ENCODE measurements at regions not wholly inside any gene's neighbourhood (a gene's known extent, or its start where the extent isn't known, plus 50 kb on each side); places are given as distances from the start of the nearest gene placed in this dataset.

DNA sequence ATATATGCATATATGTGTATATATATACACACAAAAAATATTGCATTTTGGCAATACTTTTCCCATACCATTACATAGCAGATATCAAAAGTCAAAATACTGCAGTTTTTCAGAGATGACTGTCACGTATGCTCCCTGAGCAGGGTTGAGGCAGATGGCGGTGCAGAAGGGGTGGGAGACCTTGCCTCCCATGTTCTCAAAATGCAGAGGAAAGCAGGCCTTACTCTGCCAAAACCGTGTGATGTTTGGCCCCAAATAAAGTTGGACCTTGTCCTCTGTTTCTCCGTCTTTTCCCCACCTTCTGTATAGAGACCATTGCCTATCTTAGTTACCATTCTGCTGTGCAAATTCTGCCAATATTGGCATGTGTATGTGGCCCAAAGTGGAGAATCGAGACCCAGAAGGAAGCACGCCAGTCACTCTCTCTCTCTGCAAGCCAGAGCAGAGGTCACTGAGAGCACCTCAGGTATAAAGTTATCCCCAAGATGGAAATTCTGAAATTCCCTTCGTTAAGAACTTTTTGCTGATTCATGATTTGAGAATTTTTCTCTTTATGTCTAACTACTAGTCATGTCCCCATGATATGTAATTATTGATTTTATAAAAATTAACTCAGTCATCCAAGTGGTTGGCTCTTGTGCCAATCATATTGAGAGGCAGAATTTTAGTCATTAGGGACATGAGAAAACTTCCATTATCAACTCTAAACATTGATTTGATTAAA, 898.8 kb downstream of the EPHA4 start:
- no peak for DNase-seq

DNA sequence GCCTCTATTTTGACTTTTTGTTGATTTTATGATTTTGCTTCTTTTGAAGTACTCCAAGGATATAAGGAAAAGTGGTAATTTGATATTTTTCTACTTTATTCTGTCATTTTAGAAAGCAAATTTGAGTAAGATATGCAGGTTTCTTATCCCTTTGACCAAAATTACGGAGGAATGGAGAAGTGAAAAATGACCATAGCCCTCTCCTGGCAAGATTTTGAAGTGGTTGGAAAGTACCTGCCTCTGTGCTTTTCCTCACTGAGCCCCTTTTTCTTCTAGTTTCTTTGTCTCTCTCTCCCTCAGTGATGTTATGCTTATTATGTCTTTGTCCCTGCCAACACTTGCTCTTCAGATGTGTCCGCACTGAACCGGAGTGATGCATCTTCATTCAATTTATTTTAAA, 898.1 kb downstream of the EPHA4 start:
- no peak for DNase-seq

DNA sequence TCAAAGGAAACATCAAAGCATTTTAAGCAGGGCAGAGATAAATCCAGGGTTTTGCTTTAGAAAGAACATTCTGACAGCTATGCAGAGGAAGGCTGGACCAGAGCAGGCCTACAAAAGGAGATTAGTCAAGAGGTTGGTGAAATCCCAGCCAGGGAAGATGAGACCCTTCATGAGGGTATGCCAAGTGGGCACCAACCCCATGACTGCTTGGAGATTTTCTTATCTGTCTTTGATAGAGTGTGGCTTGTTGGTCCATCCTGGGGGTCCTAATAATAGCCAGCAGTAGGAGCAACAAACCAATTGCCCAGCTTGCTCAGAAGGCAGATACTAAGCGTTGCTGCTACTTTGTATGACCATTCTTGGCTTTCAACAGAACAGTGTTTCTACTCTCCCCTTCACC, 895.4 kb downstream of the EPHA4 start:
- no peak for DNase-seq

DNA sequence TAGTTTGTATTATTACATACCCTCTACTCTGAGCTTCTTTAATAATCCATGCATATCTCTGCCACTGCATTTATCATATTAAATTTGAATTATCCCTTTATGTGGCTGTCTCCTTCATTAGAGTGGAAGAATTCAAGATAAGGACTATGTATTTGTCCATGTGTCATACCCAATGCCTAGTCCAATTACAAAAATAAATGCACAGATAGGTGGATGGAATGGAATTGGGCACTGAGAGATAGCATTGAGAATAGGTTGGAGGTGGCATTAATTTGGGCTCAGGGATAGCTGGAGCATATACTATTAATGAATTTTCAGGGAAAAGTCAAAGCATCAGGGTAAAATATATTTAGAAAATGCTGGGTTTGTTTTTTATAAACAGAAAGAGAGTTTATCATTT, 893.2 kb downstream of the EPHA4 start:
- DNase-seq: no peak

DNA sequence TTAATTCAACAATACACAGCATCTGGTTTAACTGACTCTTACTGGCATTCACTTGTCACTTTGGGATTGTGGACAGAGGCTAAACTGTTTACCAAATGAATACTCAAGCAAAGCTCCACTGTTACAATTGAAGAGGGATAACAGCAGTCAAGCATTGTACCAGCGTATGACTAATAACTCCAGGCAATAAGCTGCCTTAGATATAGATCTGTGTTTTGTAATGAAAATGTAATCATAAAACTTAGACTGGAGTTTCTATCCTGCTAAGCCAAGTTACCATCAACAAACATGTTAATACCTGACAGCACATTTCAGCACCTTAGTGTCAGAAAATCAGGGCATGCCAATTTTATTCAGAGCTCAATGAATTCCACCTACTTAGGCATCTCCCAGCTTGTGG, 889.5 kb downstream of the EPHA4 start:
- DNase-seq: no peak

DNA sequence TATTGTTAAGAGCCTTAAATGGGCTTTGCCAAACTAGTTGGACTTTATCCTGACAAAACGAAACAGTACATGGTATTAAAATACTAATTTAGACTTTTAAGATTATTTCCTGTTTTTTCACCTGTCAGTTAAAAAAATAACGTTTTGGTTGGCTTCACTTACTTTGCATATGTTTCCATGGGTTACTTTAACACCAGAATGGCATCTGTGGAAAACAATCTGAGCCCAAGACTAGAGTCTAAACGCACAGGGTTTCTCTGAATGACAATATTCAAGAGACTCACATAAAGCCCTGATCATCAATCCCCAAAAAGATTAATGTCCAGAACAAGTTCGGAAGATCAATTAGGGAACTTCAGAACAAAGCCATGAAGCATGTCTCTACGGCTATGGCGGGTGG, 888.0 kb downstream of the EPHA4 start:
- DNase-seq: no peak

DNA sequence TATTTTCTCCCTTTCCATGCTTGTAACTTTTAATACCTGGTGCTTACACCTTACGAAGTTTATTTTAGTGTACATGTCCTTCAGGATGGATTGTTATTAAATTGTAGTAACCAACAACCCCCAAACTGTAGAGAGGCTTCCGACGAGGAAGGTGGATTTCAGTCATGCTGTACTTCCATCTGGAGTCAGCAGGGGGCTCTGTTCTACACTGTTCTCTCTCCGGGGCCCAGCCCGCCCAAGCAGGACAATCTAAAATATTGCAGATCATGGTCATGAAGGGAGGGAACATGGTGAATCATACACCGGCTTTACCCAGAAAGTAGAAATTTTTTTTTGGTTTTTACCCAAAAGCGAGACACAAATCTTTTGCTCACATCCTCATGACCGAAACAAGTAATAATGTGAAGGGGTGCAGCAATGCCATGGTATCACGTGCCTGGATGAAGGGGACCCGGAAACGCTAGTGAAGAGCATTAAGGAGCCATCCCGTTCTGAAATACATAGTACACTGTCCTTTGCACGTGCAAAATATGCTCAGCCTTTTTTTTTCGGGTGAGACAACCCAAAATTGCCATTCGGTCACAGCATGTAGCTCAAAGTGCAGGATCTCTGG, 884.8 kb downstream of the EPHA4 start:
- DNase-seq: peak; percentile 69

DNA sequence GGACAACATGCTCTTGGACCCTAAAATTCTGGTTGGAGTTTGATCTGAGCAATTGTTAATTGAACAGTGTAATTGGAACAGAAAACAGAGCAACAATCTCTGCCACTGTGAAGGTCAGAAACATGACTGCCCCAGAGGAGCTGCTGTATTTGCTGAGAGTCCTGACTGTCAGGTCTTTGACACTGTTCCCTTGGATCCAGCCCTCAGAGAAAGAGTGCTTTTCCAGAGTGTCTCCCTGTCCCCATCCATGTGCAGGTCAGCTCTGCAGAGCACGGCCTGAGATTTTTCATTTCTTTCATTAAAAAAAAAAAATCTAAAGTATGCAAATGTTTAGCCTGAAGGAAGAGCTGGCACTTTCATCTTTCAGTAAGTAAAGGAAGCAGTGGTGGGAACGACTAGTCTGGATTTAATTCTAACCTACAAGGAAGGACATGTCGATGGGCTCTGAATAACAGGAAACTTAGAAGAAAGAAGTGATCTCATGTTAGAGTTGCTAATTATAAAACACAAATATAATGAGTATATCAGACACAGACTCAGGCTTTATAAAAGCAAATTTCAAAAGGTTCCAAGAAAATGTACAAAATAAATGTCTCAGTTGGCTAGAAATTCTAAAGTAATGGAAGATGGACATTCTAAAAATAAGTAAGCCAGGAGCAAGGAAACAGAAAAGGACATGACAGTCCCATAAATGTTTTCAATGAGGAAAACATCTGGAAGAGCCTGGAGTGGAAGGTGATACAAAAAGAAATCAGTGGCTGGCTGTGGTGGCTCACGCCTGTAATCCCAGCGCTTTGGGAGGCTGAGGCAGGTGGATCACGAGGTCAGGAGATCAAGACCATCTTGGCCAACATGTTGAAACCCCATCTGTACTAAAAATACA, 876.5 kb downstream of the EPHA4 start:
- no peak for DNase-seq

DNA sequence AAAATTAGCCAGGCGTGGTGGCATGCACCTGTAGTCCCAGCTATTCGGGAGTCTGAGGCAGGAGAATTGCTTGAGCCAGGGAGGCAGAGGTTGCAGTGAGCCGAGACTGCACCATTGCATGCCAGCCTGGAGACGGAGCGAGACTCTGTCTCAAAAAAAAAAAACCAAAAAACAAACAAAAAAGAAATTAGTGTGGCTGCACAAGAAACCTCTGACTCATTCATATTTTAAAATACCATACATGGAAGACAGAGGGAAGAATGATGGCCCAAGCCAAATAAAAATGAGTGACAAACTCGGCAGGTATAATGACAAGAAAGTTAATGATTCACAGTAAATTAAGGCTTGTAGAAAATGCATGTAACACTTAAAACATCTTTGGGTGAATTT, 875.8 kb downstream of the EPHA4 start:
- no peak for DNase-seq

DNA sequence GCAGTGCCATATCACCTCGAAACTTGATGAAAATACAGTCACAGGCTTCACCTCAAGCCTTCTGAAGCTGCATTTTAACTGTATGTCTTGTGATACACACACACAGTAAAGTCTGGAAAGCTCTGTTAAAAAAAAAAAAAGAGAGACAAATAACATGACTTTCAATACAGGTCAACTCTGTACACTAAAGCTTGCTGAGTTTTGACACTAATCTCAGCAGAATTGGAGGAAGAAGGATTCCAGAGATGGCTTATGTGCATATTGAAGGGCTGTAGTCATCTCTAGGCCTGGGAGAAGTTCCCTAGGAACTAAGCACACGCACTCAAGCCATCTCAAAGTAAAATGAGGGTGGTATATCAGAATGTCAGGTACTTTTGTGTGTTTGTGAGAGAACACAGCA, 875.1 kb downstream of the EPHA4 start:
- DNase-seq: no peak

DNA sequence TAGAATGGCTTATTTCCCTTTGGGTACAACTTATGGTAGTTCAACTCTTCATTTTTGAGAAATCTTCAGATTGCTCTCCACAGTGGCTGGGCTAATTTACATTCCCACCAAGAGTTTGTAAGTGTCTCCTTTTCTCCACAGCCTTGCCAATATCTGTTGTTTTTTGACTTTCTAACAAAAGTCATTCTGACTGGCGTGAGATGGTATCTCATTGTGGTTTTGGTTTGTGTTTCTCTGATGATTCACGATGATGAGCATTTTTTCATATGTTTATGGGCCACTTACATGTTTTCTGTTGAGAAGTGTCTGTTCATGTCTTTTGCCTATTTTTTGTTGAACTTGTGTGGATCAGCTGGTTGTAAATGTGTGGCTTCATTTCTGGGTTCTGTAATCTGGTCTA, 871.0 kb downstream of the EPHA4 start:
- DNase-seq: no peak

DNA sequence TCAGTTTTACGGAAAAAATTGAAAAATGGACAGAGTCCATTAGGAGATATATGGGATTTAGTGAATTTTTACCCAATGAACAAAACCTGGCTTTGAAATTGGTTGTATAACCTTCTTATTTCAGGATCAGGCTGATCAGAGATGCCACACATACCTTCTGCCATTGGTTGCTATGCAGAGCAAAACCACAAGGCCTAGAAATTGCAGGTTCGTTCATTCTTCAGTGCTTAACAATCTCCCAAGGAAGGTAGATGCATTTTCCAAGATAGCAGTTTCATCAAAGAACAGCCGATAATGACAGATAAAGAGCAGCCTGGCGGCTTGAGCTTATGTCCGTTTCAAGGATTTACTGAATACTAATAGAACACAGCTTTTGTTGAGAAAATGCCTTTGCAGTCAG, 868.8 kb downstream of the EPHA4 start:
- DNase-seq: no peak

DNA sequence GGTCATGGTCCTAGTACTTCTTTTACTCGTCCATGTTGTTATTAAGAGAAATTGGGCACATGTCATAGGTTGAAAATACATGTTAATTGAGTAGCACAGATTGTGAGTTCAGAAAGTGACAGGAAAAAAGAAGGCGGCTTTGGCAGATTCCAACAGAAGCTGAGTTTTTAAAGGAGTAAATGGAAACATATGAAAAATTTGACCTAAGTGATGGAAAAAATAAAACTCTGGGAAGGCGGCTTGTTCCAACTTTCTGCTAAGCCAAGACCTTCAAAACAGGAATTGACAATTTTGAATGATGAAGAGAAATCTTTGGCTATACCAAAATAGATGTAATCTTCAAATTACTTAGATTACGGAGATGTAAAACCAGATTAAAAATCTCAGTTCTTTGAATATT, 868.0 kb downstream of the EPHA4 start:
- no peak for DNase-seq

DNA sequence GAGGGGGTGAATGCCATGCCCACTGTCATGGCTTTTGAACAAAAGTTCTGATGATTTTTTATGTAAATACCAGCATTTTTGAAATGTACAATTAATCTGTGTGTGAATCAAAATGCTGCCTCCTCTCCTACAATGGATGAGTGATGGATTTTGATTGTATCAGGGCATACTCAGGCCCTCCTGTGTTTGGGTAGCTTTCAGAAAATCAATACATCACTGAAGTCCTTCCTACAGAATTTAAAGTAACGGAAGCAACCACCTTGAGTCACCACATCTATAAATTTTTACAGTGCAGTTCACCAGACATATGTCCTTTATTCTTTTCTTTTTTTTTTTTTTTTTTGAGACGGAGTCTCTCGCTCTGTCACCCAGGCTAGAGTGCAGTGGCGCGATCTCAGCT, 867.3 kb downstream of the EPHA4 start:
- DNase-seq: no peak

DNA sequence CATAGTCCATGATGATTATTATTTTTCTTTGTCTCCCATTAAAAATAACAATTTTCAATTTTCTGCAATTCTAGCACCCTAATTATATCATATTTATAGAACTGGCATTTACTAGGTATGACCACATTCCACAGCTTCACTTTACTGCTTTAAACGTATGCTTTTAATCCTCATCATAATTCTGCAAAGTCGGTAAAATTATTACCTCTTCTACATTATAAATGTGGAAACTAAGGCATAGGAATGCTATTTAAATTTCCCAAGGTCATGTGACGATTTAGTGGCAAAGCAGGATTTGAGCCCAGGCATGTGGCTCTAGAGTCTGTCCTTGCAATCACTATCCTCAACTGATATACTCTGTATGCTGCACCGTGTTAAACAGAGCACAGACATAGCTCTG, 866.4 kb downstream of the EPHA4 start:
- no peak for DNase-seq

DNA sequence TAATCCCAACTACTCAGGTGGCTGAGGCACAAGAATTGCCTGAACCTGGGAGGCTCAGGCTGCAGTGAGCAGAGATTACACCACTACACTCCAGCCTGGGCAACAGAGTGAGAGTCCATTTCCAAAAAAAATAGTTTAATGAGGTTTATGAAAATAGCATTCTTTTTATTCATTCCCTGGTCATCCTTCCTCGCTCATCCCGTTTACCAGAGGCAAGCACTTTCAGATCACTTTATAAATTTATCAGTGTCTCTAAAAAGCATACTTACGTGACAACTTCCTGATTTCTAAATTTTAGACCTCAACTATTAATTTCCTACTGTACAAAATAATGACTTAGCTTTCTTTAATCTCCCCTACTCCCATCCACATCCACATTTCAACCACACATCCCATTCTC, 864.8 kb downstream of the EPHA4 start:
- DNase-seq: no peak

DNA sequence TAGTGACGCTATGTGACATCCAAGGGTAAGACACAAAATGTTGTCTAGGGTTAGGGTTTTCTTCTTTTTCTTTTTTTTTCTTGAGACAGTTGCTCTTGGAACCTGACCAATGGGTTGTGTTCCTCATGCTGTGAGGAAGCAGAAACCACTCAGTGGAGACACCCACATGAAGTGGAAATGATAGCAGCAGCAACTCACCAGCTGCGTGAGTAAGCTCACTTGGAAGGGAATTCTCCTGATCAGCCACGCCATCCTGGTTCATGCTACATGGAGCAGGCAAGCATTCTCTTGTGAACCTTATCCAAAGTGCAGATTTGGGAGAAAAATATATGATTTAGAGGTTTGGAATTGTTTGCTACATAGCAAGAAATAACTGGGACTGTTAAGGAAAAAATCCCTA, 863.7 kb downstream of the EPHA4 start:
- peak; percentile 19 for DNase-seq

DNA sequence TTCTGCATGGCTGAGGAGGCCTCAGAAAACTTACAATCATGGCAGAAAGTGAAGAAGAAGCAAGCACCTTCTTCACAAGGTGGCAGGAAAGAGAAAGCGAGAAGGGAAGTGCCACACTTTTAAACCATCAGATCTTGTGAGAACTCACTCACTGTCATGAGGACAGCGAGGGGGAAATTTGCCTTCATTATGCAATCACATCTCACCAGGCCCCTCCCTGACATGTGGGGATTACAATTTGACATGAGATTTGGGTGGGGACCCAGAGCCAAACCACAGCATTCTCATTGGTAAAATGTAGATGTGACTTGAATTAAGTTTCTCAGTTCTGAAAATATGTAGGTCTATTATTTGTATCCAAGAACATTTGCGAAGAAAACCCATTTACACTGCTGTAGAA, 854.8 kb downstream of the EPHA4 start:
- no peak for DNase-seq

DNA sequence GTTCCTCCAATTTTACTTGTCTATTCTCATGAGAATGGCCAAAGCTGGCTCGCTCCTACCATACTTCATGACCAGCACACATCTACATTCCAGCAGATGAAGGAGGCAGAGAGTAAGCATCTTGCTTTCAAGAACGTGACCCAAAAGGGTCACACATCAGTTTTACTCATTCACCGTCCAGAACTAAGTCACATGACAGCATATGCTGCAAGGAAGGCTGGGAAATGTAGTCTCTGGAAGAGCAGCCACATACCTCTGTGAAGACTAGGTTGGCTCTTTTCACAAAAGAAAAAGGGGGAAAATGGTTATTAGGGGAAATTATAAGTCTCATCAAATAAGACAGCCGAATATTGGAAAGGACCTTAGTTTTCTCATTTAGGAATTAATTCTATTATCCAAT, 835.3 kb downstream of the EPHA4 start:
- DNase-seq: no peak

DNA sequence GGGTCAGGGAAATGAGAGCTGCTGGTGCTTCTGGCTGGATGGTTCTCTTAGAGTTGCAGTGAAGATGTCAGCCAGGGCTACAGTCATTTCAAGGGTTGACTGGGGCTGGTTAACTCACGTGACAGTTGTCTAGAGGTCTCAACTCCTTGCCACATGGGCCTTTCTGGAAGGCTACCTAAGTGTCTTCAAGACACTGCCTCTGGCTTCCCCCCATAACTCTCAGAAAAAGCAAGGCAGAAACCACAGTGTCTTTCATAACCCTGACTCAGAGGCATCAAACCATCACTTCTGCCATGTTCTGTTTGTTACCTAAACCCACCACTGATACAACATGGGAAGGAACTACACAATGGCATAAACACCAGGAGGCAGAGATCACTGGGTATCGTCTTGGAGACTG, 828.9 kb downstream of the EPHA4 start:
- DNase-seq: no peak

DNA sequence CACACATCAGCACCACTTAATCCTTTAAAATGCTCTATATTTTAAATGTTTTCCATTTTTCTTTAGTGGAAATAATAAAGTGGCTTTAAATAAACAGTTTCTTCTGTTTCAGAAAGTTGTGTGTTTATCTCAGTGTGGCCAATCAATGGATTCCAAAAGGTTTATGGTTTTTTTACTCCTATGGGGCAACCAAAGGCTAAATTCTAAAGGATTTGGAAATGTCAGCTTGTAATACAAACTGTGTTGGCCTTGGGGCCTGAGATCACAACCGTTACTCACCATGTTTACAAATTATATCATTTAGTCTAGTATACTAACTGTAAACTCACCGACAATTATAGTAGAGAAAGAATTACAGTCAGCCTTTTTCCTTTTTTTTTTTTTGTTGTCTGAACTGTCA, 827.2 kb downstream of the EPHA4 start:
- no peak for DNase-seq

DNA sequence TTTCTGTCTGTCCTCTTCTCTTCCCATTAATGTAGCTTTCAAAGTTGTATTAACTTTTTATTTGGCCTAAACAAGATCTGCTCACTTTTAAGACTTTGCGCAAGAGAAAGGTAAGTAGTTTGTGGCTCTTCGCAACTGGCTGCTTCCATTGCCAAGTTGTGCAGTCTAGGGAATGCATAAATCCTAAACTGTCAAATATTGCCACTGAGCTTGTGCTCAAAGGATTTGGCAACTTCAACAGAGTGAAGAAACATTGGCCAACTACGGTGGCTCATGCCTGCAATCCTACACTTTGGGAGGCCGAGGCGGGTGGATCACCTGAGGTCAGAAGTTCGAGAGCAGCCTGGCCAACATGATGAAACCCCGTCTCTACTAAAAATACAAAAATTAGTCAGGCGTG, 826.4 kb downstream of the EPHA4 start:
- DNase-seq: no peak

DNA sequence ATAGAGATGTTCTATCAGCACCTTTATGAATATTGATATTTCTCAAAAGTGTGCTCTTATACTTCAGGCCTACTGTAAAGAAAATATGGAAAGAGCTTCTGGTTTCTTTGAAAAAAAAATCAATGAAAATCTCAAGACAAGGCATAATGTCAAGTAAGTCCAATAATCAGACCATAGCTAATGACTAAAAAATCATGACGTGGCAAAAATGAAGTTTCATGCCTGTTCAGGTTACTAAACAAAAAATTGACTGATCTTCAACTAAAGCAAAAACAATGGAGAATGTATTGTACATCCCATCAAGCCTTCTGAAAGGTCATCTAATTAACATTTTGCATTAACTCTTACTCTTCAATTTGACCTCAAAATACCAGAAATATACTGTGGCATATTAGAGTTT, 824.4 kb downstream of the EPHA4 start:
- DNase-seq: no peak

DNA sequence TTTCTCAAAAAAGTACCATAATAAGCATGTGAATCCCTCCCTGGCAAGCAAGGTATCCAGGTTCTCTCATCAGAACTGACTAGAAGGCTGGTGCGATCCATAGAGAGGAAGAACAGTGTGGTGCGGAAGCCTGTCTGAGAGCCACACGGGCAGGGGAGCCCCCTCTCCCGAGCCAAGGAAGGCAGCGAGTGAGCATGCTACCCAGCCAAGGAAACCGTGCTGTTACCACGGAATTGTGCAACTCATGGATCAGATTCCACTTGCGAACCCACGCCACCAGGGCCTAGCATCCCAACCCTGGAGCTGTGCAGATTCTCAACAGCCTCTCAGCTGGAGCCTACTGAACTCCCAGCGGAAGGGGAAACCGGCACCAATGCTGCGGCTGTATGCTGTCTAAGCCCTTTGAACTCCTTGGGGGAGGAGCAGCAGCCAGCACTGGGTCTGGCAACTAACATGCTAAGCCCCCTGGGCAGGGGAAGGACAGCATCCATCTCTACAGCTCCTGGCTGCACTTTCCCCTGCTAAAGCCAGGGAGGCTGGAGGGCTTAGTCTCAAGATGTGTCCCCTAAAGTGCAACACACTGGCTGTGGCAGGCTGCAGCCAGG, 823.1 kb downstream of the EPHA4 start:
- DNase-seq: no peak

All from amniotic stem cell (primary cell).